ENCODE measurements at regions not wholly inside any gene's neighbourhood (a gene's known extent, or its start where the extent isn't known, plus 50 kb on each side); places are given as distances from the start of the nearest gene placed in this dataset.

GRCh38 chr5:58145397-58145934 lies 314.4 kb downstream of the PLK2 start:
- no peaks in the 10 kb centered on the region for H3K27me3 Mint-ChIP-seq (ENCODE audit: low read depth in 2 of 2)
- H3K9me3 Mint-ChIP-seq, result no peaks in the 10 kb centered on the region
- no peak for DNase-seq
- no peaks in the 10 kb centered on the region for H3K4me1 ChIP-seq (ENCODE audit: control insufficient read depth, insufficient read depth, low read length)
- no peak overlapping the region for H3K27ac Mint-ChIP-seq
- H3K36me3 Mint-ChIP-seq, result no peaks in the 10 kb centered on the region
- H3K36me3 ChIP-seq (ENCODE audit: control insufficient read depth, insufficient read depth, low read length), result no peaks in the 10 kb centered on the region
- H3K27me3 ChIP-seq (ENCODE audit: control insufficient read depth, insufficient read depth, low read length), result no peaks in the 10 kb centered on the region
- no peak for ATAC-seq
- intact Hi-C loops (cut with micrococcal nuclease), result no loop called here
- TF ChIP-seq CTCF (IDR thresholded peaks at IDR 0.05), result no peak
- H3K4me1 Mint-ChIP-seq, result no peaks in the 10 kb centered on the region
- H3K4me3 Mint-ChIP-seq, result no peak overlapping the region
- H3K27ac ChIP-seq (ENCODE audit: low read length), result no peak overlapping the region
- WGBS (ENCODE audit: insufficient coverage), result 95% methylated on average over 8 of the region's 11 CpGs
- no peak overlapping the region for H3K4me3 ChIP-seq (ENCODE audit: low read length)
- no peaks in the 10 kb centered on the region for H3K9me3 ChIP-seq (ENCODE audit: control insufficient read depth, insufficient read depth, low read length)

- H3K4me3 ChIP-seq (ENCODE audit: low read length), result no peak overlapping the region
- no peaks in the 10 kb centered on the region for H3K4me1 ChIP-seq (ENCODE audit: control insufficient read depth, insufficient read depth, low read length)
- no peaks in the 10 kb centered on the region for H3K27me3 ChIP-seq (ENCODE audit: control insufficient read depth, insufficient read depth, low read length)
- H3K27me3 Mint-ChIP-seq (ENCODE audit: low read depth in 2 of 2), result no peaks in the 10 kb centered on the region
- ATAC-seq (no peak), DNase-seq (no peak)
- H3K4me3 Mint-ChIP-seq, result no peak overlapping the region
- H3K9me3 ChIP-seq (ENCODE audit: control insufficient read depth, insufficient read depth, low read length), result no peaks in the 10 kb centered on the region
- TF ChIP-seq CTCF (IDR thresholded peaks at IDR 0.05), result no peak
- intact Hi-C loops (cut with micrococcal nuclease), result no loop called here
- H3K36me3 Mint-ChIP-seq, result no peaks in the 10 kb centered on the region
- H3K4me1 Mint-ChIP-seq, result no peaks in the 10 kb centered on the region
- H3K27ac ChIP-seq (ENCODE audit: low read length), result no peak overlapping the region
- H3K9me3 Mint-ChIP-seq, result no peaks in the 10 kb centered on the region
- WGBS (ENCODE audit: insufficient coverage), result 94% methylated on average over 1 of the region's 2 CpGs
- no peak overlapping the region for H3K27ac Mint-ChIP-seq
- no peaks in the 10 kb centered on the region for H3K36me3 ChIP-seq (ENCODE audit: control insufficient read depth, insufficient read depth, low read length)
Measured at GRCh38 chr5:58143727-58144126, 316.2 kb downstream of the PLK2 start.

- Mint-ChIP-seq H3K4me1 (no peaks in the 10 kb centered on the region), H3K36me3 (no peaks in the 10 kb centered on the region), H3K4me3 (no peak overlapping the region), H3K27me3 (ENCODE audit: low read depth in 2 of 2) (no peaks in the 10 kb centered on the region), H3K27ac (no peak overlapping the region), H3K9me3 (no peaks in the 10 kb centered on the region)
- no peak for TF ChIP-seq CTCF (IDR thresholded peaks at IDR 0.05)
- intact Hi-C loops (cut with micrococcal nuclease), result no loop called here
- DNase-seq (no peak), ATAC-seq (no peak)
- Histone ChIP-seq H3K9me3 (ENCODE audit: control insufficient read depth, insufficient read depth, low read length) (no peaks in the 10 kb centered on the region), H3K4me3 (ENCODE audit: low read length) (no peak overlapping the region), H3K27me3 (ENCODE audit: control insufficient read depth, insufficient read depth, low read length) (no peaks in the 10 kb centered on the region), H3K4me1 (ENCODE audit: control insufficient read depth, insufficient read depth, low read length) (no peaks in the 10 kb centered on the region), H3K27ac (ENCODE audit: low read length) (no peak overlapping the region), H3K36me3 (ENCODE audit: control insufficient read depth, insufficient read depth, low read length) (no peaks in the 10 kb centered on the region)
- WGBS (ENCODE audit: insufficient coverage), result 83% methylated on average over 1 of the region's 1 CpG
Measured at GRCh38 chr5:58143181-58143580, 316.7 kb downstream of the PLK2 start.

- Histone ChIP-seq H3K4me3 (ENCODE audit: low read length) (no peak overlapping the region), H3K9me3 (ENCODE audit: control insufficient read depth, insufficient read depth, low read length) (no peaks in the 10 kb centered on the region), H3K27me3 (ENCODE audit: control insufficient read depth, insufficient read depth, low read length) (no peaks in the 10 kb centered on the region), H3K36me3 (ENCODE audit: control insufficient read depth, insufficient read depth, low read length) (no peaks in the 10 kb centered on the region), H3K27ac (ENCODE audit: low read length) (no peak overlapping the region), H3K4me1 (ENCODE audit: control insufficient read depth, insufficient read depth, low read length) (no peaks in the 10 kb centered on the region)
- no peak for TF ChIP-seq CTCF (IDR thresholded peaks at IDR 0.05)
- H3K27me3 Mint-ChIP-seq (ENCODE audit: low read depth in 2 of 2), result no peaks in the 10 kb centered on the region
- H3K9me3 Mint-ChIP-seq, result no peaks in the 10 kb centered on the region
- no peak overlapping the region for H3K4me3 Mint-ChIP-seq
- H3K4me1 Mint-ChIP-seq, result no peaks in the 10 kb centered on the region
- whole genome bisulfite sequencing (ENCODE audit: insufficient coverage), result 85% methylated on average over 2 of the region's 2 CpGs
- DNase-seq, result no peak
- no peak overlapping the region for H3K27ac Mint-ChIP-seq
- H3K36me3 Mint-ChIP-seq, result no peaks in the 10 kb centered on the region
- ATAC-seq, result no peak
- intact Hi-C loops (cut with micrococcal nuclease), result no loop called here
Measured at GRCh38 chr5:58138791-58139190, 321.1 kb downstream of the PLK2 start.
